Ishikawa (cell line): ENCODE measurements at regions not wholly inside any gene's neighbourhood (a gene's known extent, or its start where the extent isn't known, plus 50 kb on each side); places are given as distances from the start of the nearest gene placed in this dataset.

Experiments used
- CEBPB ChIP-seq: IDR thresholded peaks from 2 replicates; pipeline ENCODE4 v1.6.1; 2012
- CREB1 ChIP-seq: IDR thresholded peaks from 2 replicates; pipeline ENCODE4 v1.6.1; 2012; ENCODE audit warnings: low read depth
- EGR1 ChIP-seq: IDR thresholded peaks from 2 replicates; pipeline ENCODE4 v1.6.1; 2012
- EP300 ChIP-seq: IDR thresholded peaks from 2 replicates; pipeline ENCODE4 v1.6.1; 2012; ENCODE audit warnings: borderline replicate concordance
- FOXM1 ChIP-seq: IDR thresholded peaks from 2 replicates; pipeline ENCODE4 v1.6.1; 2012; ENCODE audit warnings: low read depth, borderline replicate concordance
- MAX ChIP-seq: IDR thresholded peaks from 2 replicates; pipeline ENCODE4 v1.6.1; 2012
- NFIC ChIP-seq: IDR thresholded peaks from 2 replicates; pipeline ENCODE4 v1.6.1; 2012
- RAD21 ChIP-seq: IDR thresholded peaks from 2 replicates; pipeline ENCODE4 v1.6.1; 2012; ENCODE audit warnings: low read depth
- REST ChIP-seq: IDR thresholded peaks from 2 replicates; pipeline ENCODE4 v1.6.1; 2012; ENCODE audit warnings: low read depth, mild to moderate bottlenecking
- TAF1 ChIP-seq: IDR thresholded peaks from 2 replicates; pipeline ENCODE4 v1.6.1; 2012; ENCODE audit warnings: low read depth, mild to moderate bottlenecking
- TCF12 ChIP-seq: IDR thresholded peaks from 2 replicates; pipeline ENCODE4 v1.6.1; 2012; ENCODE audit warnings: low read depth
- TEAD4 ChIP-seq: IDR thresholded peaks from 2 replicates; pipeline ENCODE4 v1.6.1; 2012
- USF1 ChIP-seq: IDR thresholded peaks from 2 replicates; pipeline ENCODE4 v1.6.1; 2012
- YY1 ChIP-seq: IDR thresholded peaks from 2 replicates; pipeline ENCODE4 v1.6.1; 2012; ENCODE audit warnings: low read depth
- ZBTB7A ChIP-seq: IDR thresholded peaks from 2 replicates; pipeline ENCODE4 v1.6.1; 2012; ENCODE audit warnings: low read depth

- TF ChIP-seq TEAD4 (no peak), EGR1 (no peak), MAX (no peak), EP300 (no peak), FOXM1 (no peak), CEBPB (no peak), YY1 (no peak), TAF1 (no peak), CREB1 (no peak), TCF12 (no peak), ZBTB7A (no peak), NFIC (no peak), RAD21 (no peak), USF1 (no peak), REST (no peak)
These were observed 282.2 kb upstream of the FAM174A start for GRCh38 chr5:100252944-100253343.

GRCh38 chr5:100252037-100252436 is 283.1 kb upstream of the FAM174A start:
- no peak for TF ChIP-seq EGR1
- no peak for TF ChIP-seq FOXM1
- TF ChIP-seq RAD21: no peak
- no peak for TF ChIP-seq CEBPB
- TF ChIP-seq CREB1: no peak
- TF ChIP-seq USF1: no peak

GRCh38 chr5:100249884-100250269 is 285.3 kb upstream of the FAM174A start:
- no peak for TF ChIP-seq CEBPB
- no peak for TF ChIP-seq REST
- no peak for TF ChIP-seq EGR1
- TF ChIP-seq TAF1: no peak
- TF ChIP-seq TCF12: no peak
- no peak for TF ChIP-seq FOXM1
- no peak for TF ChIP-seq MAX
- TF ChIP-seq CREB1: no peak
- TF ChIP-seq YY1: no peak
- TF ChIP-seq EP300: no peak
- TF ChIP-seq TEAD4: no peak
- TF ChIP-seq RAD21: no peak
- TF ChIP-seq ZBTB7A: no peak
- no peak for TF ChIP-seq USF1
- no peak for TF ChIP-seq NFIC

- TF ChIP-seq TAF1 (no peak), EGR1 (no peak), EP300 (no peak), RAD21 (no peak)
These were observed 285.8 kb upstream of the FAM174A start for GRCh38 chr5:100249211-100249883.

- TF ChIP-seq FOXM1: no peak
- no peak for TF ChIP-seq NFIC
- no peak for TF ChIP-seq USF1
- TF ChIP-seq ZBTB7A: no peak
- TF ChIP-seq MAX: no peak
- TF ChIP-seq RAD21: no peak
- TF ChIP-seq CEBPB: no peak
These were observed 302.4 kb upstream of the FAM174A start for GRCh38 chr5:100232736-100233135.
